Activated CD8-positive, alpha-beta memory T cell treated with anti-CD3 and anti-CD28 coated beads for 36 hours (primary cell): ENCODE measurements at regions not wholly inside any gene's neighbourhood (a gene's known extent, or its start where the extent isn't known, plus 50 kb on each side); places are given as distances from the start of the nearest gene placed in this dataset.

Experiments used
- CTCF ChIA-PET: fragments of 350-600 bp; sonication (Branson Sonifier 250); formaldehyde crosslinking; loops from one replicate; lab custom pipeline; 2021; ENCODE audit warnings: antibody characterized with exemption; lab: Charles Lee
- POLR2A ChIA-PET: fragments of 350-600 bp; sonication (Branson Sonifier 250); formaldehyde crosslinking; loops from one replicate; lab custom pipeline; 2021; ENCODE audit warnings: antibody characterized with exemption; lab: Charles Lee

- POLR2A ChIA-PET, result no interaction called here
- CTCF ChIA-PET, result no interaction called here
Observed at GRCh38 chr1:106613861-106614260, 442.6 kb upstream of the PRMT6 start.

GRCh38 chr1:106615473-106615872, 441.0 kb upstream of the PRMT6 start:
- POLR2A ChIA-PET, result no interaction called here
- CTCF ChIA-PET, result no interaction called here

GRCh38 chr1:106619080-106619826, 437.2 kb upstream of the PRMT6 start:
- ChIA-PET POLR2A (no interaction called here), CTCF (no interaction called here)

- ChIA-PET CTCF (no interaction called here), POLR2A (no interaction called here)
Observed at GRCh38 chr1:106619827-106620134, 436.7 kb upstream of the PRMT6 start.

GRCh38 chr1:106620521-106620954, 435.9 kb upstream of the PRMT6 start:
- POLR2A ChIA-PET, result no interaction called here

GRCh38 chr1:106621853-106622252, 434.6 kb upstream of the PRMT6 start:
- POLR2A ChIA-PET, result no interaction called here

More at GRCh38 chr1:106620521-106620954, 435.9 kb upstream of the PRMT6 start:
- CTCF ChIA-PET, result no interaction called here

GRCh38 chr1:106637566-106637965, 418.9 kb upstream of the PRMT6 start:
- ChIA-PET POLR2A (no interaction called here), CTCF (interaction anchor here (0.8 kb wide), 1 partner anchor 28 kb away, joined by 3 read pairs; no protein-coding TSS in a partner anchor)

More at GRCh38 chr1:106621853-106622252, 434.6 kb upstream of the PRMT6 start:
- CTCF ChIA-PET, result no interaction called here

- ChIA-PET CTCF (interaction anchor here (0.6 kb wide), 1 partner anchor 203 kb away, joined by 3 read pairs; no protein-coding TSS in a partner anchor), POLR2A (no interaction called here)
Observed at GRCh38 chr1:106646261-106646784, 410.2 kb upstream of the PRMT6 start.

GRCh38 chr1:106646816-106647215, 409.7 kb upstream of the PRMT6 start:
- ChIA-PET CTCF (no interaction called here), POLR2A (no interaction called here)

GRCh38 chr1:106651028-106651762, 405.3 kb upstream of the PRMT6 start:
- CTCF ChIA-PET, result no interaction called here
- POLR2A ChIA-PET, result no interaction called here

- ChIA-PET POLR2A (no interaction called here), CTCF (no interaction called here)
Observed at GRCh38 chr1:106659490-106660244, 396.8 kb upstream of the PRMT6 start.

- ChIA-PET CTCF (no interaction called here), POLR2A (no interaction called here)
Observed at GRCh38 chr1:106675558-106675957, 380.9 kb upstream of the PRMT6 start.

- POLR2A ChIA-PET, result no interaction called here
- CTCF ChIA-PET, result no interaction called here
Observed at GRCh38 chr1:106676021-106676420, 380.5 kb upstream of the PRMT6 start.

- POLR2A ChIA-PET, result no interaction called here
- CTCF ChIA-PET, result no interaction called here
Observed at GRCh38 chr1:106677181-106677580, 379.3 kb upstream of the PRMT6 start.

GRCh38 chr1:106677721-106678120, 378.8 kb upstream of the PRMT6 start:
- CTCF ChIA-PET, result interaction anchor here (0.6 kb wide), 1 partner anchor 1436 kb away, joined by 3 read pairs; no protein-coding TSS in a partner anchor
- POLR2A ChIA-PET, result no interaction called here

GRCh38 chr1:106678279-106679050, 378.0 kb upstream of the PRMT6 start:
- CTCF ChIA-PET, result interaction anchor here (0.6 kb wide), 1 partner anchor 1437 kb away, joined by 3 read pairs; no protein-coding TSS in a partner anchor
- POLR2A ChIA-PET, result no interaction called here

- ChIA-PET POLR2A (no interaction called here), CTCF (no interaction called here)
Observed at GRCh38 chr1:106680216-106680615, 376.3 kb upstream of the PRMT6 start.

GRCh38 chr1:106680776-106681344, 375.6 kb upstream of the PRMT6 start:
- CTCF ChIA-PET, result no interaction called here
- POLR2A ChIA-PET, result no interaction called here
